NCI-H2107 treated with DMSO at 0.1 percent for 48 hours (cell line): ENCODE measurements at regions not wholly inside any gene's neighbourhood (a gene's known extent, or its start where the extent isn't known, plus 50 kb on each side); places are given as distances from the start of the nearest gene placed in this dataset.
A peak's percentile ranks its signal among the peaks of the same experiment; 100 is the strongest.

Source experiments
- DNase-seq: peaks from one replicate; lab custom pipeline; 2025; ENCODE audit not compliant: unreplicated experiment; lab: John Stamatoyannopoulos, UW

DNA sequence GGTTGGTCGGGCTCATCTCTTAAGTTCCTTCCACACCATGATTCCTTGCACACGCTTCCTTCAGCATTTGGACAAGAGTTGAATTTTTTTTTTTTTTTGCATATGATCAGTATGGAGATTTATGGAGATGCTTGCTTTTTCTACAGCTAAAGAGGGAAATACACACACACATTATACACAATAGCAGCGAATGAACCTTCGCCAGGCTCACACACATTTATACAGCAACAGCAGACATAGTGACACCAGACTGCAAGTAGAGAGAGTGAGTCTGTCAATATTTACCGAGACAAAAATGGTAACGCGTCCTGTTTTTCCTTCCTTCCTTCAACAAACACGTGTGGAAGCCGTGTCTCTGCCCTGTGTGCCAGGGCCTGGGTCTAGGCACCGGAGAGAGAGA is 897.9 kb downstream of the BCL11B start:
- no peak for DNase-seq

DNA sequence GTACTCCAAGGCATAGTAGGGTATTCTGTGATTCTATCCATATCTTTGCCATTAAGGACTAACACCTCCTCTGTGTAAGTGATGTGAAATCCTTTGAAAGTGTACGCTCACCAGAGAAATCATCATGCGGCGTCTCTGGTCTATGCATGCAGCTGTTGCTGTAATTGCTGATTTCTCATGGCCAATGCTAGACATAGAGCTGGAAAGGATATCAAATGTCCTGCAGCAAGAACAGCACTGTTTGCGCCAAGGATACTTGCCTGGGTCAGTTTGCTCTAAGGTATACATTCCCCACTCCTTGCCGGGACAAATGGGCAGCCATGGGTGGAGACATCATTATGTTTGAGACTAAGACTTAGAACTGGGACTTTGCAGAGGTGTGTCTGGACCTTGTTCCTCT is 896.4 kb downstream of the BCL11B start:
- DNase-seq = no peak

DNA sequence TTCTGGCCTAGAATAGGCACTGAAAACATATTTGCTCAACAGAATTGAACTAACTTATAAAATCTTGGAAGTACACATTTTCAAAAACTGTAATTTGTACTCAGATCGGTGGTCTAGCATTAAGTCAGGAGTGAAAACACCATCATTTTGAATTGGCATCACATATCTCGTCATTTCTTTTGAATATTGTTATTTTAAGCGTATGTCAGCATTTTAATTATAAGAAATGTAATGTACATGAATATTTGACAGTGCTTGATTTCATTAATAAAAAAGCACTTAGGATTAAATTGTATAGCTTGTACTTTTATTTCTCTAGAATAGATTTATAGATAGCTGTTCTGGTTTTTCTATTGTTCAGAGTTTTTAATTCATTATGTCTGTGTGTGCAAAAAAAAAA is 892.2 kb downstream of the BCL11B start:
- no peak for DNase-seq

DNA sequence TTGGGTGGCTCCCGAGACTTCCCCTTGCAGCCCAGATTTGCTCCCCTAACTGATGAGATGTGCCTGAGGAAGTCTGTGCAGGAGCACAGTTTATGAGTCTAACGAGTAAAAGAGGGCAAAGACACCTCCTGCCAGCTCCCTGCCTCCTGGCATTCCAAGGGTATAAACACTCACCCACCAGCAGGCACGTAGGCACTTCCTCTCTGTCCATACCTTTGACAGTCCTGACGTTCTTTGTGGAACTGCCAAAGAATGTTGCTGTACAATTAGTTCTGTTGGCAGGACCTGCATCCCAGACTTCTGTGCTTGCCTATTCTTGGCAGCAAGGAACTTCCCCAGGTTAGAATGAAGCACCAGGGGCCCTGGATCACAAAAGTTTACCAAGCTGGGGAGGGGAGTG is 889.3 kb downstream of the BCL11B start:
- no peak for DNase-seq

DNA sequence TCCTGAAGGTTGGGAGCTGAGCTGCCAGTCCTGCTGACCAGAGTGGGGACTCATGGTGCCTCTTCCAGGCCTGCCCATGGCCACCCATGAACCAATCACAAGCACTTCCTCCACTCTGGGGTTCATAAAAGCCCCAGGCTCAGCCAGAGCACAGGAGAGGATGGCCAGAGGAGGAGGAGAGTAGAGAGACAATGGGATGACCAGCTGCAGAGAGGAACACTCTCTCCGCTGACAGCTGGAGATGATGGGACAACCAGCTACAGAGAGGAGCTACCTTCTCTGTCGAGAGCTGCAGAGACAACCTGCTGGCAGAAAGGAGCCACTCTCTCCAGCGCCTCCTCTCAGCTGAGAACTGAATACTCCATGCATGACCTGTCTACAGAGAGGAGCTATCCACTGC is 886.1 kb downstream of the BCL11B start:
- DNase-seq = no peak

DNA sequence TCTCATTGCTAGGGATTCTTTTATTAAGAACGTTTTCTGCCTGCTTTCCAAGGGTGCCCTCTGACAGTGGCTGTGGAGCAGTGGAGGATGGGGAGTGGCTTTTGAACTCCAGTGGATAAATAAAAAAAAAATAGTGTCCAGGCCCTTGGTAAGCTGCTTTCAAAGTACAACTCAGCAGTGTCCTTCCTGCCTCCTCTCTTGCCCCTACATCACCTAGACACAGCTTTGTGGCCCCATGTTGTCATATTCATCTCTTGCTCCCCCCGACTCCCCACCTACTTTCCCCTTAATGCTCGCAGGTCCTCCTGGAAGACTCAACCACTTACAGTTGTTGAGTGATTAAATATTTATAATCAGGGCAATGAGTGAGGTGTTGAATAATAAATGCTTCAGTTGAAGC is 880.9 kb downstream of the BCL11B start:
- DNase-seq = no peak

DNA sequence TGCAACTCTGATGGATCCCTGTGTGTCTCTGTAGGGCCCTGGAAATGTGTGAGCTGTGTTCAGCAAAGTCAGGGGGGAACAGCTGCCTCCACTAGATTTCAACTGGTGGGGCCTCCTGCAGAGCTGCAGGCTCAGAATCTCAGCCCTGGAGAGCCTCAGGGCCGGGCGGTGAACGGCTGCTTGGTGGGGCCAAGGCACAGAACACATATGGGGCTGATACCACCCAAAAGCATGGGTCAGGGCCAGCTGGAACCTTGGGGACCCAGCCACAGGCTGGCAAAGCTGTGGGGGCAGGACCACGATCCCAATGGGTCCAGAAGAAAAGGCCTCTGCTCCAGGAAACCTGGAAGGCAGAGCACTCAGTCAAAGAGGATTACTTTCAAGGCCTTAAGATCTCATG is 878.5 kb downstream of the BCL11B start:
- DNase-seq = no peak

DNA sequence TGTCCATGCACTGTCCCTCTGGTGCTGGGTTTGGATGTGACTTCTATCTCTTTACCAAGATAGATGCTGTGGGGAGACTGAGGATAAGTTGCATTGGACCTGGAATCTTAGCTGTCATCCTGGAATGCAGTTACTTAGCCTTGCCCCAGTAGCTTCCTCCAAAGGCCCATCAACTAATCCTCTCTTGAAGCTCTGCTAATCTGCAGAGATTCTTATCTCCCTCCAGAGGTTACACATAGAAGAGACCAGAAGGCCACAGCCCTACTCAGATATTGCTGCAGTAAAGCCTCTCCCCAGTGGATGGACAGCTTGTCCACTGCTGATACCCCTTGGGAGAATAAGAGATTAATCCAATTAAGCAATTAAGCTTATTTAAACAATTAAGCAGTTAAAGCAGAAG is 867.2 kb downstream of the BCL11B start:
- no peak for DNase-seq

DNA sequence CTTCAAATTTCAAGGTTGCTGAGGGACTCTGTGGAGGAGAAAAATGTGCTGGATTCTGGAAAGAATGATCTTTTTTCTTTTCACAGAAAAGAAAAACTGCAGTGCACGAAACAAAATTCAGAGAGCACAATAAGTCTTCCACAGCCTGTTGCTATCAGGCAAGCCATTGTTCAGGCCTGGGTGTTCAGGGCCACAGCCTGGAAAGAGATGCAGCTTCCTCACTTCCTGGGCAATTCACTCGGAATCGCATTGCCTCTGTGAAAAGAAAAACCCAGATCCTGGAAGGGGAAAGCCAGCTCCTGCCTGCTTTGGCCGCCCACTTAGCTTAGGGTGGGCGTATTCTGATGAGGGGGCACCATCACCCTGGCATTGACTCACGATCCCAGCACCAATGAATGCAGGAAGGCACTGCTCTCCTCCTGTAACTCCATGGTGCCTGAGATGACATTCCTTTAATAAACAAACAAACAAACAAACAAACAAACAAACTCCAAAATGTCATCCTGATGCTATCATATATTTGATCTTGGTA is 863.9 kb downstream of the BCL11B start:
- DNase-seq = no peak

DNA sequence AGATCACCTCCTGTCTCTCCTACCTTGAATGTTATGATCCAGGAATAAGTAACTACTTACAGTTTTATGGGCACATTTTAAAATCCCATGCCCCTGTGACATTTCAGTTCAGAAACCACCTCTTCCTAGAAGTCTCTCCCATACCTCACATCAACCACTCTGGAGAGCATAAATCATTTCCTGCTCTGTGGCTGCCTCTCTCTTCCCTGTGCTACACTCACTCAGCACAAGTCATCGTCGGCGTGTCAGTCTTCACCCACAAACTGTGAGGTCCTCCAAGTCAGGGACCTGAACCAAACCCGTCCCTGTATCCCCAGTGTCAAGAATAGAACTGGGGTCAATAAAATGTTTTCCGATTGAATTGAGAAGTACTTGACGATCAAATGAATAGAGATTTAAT is 863.3 kb downstream of the BCL11B start:
- no peak for DNase-seq

DNA sequence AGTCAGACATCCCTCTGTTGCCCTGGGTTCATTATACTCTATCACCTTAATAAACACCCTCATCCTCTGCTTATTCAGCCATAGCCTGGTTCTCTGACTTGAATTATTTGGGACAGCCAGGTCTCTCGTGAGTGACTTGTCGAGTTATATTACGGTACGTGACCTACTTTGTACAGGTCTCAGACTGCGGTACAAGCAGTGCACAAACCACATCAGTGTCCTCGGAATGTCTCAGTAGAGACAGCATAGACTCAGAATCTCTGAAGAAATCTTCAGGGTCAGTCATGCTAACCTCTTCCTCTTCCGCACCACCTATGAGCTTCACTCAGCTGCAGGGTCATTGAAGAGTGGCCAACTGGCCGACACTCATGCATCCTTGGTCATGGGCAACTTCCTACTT is 860.8 kb downstream of the BCL11B start:
- DNase-seq = no peak

DNA sequence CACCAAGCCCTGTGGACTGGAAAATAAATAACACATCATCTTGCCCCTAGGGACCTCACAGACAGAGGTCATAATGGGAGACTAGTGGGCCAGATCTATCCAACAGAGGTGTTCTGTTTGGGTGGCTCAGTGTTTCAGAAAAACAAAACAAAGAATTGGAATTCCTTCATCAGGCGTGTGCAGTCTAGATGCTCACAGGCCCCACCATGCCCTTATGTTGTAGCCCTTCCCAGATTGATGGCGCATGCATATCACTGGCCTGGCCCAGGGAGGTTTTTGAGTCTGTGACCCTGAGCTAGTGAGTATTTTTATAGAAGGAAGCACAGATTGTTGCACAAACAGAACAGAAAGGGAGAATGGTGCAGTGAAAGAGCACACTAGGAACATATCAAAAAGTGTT is 859.6 kb downstream of the BCL11B start:
- peak; percentile 59 for DNase-seq

DNA sequence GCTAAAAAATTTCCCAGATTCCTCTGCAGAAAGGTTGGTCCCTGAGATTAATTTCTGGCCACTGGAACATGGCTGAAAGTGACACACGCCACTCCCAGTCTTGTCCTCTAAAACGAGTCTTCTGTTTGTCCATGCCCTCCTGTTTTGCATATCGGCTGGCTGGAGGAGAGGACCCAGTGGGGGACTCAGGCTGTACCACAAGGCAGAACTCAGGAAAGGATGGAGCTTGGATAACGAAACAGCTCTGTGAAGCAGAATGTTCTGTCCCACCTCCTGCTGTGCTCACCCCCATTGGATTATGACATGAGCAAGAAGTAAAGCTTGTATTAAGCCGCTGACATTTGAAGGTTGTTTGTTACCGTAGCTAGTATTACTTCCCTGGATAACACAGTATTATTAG is 856.2 kb downstream of the BCL11B start:
- no peak for DNase-seq

DNA sequence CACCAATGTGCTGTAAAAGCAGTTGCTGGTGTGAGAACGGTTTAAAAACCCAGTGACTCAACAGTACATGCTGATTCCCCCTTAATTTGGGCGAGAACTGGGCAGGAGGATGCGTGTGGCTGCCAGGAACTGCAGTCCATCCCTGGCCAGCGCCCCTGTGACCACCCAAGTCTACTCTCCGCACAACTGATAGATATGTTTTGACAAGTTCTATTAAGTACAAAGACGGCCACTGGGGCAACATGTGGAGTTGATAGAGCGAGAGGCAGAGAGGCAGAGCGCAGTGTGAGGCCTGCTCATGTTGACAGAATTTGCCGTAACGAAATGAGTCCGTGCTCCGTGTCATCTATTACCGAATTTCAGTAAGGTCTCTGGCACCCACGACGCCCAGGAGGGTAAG is 855.0 kb downstream of the BCL11B start:
- no peak for DNase-seq

DNA sequence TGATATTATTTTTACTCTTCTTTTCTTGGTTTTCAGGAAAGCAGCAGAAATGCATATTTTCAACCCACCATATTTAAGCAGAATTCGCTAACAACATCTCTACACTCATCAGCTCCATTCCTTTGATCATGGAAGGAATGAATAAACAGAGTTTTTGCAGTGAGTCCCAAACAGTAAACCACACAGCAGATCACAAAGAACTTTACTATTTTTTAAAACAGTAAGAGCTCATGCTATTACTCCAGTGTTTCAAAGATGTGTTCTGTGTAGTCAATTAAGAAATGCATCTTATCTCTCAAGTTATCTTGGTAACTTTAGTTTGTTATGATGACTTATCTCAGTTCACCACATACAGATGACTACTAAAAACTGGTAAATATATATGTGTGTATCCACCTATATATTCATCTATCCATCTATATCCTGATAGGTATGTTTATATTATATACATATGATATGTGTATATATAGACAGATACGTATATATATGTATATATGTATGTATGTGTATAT is 843.5 kb downstream of the BCL11B start:
- no peak for DNase-seq

DNA sequence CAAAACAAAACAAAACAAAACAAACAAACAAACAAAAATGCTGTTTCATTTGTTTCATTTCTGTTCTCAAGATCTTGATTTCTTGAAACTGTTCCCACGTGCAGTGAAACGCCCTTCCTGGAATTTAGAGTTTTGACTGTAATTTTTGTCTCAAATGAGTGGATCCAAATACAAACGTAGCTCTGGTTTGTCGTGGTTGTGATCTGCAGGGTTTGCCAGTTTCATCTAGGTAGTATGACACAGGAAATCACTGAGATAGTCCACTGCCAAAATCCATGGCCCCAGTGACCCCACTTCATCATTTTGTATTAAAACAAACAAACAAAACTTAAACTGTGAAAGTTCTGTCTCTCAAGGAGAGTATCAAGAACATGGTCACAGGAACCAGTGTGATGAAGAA is 838.6 kb downstream of the BCL11B start:
- no peak for DNase-seq

DNA sequence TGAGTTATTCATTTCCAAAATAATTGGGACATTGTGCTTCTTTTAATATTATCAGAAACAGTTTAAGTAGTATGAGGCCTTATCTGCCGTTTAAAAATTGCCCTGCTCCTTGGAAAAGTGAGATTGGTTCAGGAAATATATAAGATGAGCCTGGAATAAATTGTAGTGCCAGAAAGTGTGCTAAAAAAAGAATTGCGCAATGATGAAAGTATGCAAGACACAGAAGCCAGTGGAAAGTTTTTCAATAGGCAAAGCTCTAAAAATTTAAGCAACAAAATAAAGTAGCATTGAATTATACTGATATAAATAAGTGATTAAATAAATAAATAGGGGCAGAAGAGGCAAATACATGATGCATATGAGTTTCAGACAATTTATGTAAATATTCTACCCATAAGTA is 834.9 kb downstream of the BCL11B start:
- DNase-seq = no peak

DNA sequence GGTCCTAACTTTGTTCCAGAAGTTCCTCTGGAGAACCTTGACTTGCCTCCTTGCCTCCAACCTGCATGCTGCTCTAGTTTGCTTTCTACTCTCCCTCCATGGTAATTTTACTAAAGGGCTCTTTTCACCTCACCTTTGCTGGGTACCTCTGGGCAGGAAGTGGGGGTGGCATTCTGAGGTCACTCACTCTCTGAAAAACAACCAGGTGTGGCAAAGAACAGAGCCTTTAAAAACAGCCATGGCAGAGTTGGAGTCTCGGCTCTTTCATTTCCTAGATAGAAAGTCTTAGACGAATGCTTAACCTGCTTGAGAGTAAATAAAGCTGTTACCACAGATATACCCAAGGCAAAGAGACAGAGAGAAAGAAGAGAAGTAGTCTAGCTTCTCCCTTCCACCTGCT is 827.9 kb downstream of the BCL11B start:
- no peak for DNase-seq

DNA sequence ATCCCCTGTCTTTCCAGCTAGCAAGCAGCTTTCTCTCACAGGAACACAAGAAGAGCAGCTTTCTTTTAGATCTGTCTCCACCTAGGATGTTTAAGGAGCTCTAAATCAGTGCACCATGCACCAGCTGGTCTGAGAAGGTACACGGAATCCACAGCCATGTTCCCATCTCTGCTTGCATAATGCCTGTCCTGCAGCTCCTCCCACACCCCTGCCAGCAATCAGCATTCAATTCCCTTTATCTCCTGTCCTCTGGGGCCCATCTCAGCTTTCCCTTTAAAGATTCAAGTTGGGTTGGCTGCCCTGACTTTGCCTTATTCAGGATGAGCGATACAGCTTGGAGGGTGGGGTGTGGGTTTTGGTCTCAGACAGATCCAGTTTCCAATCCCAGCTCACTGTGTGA is 826.3 kb downstream of the BCL11B start:
- DNase-seq = no peak

DNA sequence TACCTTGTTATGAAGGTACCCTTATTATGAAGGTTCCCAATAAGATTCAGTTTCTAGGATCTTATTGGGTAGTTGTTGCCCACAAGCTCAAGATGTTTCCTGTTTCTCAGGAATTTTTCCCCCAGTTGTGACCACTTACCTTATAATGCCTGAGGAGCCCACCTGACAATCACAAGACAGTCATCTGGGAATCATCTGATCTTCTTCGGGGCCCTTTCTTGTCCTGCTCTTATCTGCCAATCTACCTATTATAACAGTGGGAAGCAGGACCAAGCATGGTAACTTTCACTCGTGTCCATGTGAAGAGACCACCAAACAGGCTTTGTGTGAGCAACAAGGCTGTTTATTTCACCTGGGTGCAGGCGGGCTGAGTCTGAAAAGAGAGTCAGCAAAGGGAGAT is 825.5 kb downstream of the BCL11B start:
- no peak for DNase-seq

DNA sequence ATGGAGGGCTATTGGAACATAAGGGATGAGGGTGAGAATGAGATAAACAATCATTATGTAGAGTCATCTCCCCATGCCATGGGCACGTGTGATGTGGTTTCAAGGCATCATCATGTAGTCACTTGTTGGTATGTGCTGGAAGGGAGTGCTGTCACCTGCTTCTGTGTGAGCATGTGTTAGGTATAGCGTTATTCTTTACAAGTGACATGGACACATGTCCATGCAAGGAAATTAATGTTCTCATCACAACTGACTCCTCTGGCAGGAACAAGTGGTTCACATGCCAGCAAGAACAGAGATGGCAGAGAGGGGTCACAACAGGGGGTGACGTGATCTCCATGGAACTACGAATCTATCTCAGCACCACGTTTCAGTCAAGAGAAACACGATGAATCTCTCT is 815.8 kb downstream of the BCL11B start:
- no peak for DNase-seq

DNA sequence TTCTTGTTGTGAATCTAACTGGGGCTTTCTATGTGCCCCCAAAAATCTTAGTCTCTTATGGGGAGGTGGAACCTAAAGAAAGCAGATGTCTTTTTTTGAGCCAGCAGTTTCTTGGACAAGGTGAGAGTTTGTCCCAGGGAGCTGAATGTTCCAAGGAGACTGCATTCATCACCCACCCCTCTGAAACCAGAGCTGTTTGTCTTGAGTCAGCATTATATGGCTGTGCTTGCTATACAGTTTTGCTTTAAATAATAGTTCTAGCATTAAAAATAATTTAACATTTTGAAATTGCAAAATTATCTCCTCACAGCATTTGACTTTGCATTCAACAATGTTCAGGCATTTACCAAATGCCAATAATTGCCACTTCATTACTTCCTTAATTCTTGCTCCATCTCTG is 813.3 kb downstream of the BCL11B start:
- DNase-seq = no peak

DNA sequence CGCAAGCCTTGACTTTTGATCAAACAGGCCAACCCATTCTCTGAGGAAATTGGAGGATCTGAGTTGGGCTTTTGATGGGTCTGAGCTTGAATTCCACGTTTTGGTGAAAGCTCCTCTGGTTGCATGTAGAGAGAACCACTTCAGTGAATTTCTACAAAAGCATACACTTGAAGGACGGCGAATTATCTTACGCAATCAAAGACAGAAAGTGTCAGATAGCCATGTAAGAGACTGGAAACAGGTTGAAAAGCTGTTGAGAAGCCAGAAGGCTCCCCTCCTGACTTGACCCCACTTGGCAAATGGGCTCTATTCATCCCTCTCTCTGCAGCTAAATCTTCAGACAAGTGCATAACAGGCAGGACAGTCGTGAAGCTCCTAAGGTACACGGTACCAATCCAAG is 809.1 kb downstream of the BCL11B start:
- no peak for DNase-seq

DNA sequence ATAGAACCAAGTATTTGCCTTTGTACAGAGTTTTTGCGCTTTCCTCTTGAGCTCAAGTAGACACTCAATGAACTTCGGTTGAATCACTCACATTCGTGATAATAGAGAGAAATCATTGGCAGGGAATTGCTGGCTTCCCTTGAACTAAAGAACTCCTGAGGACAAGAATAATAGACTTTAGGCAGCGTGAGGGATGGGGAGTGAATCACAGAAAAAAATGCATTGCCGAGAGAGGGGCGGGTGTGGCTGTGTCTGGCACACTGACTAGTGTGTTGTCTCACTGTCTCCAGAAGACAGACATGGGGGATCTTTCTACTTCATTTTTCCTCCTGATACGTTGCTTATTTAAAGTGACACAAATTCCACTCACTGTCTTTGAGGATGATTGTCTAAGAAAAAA is 805.2 kb downstream of the BCL11B start:
- no peak for DNase-seq
